ENCODE measurements at regions not wholly inside any gene's neighbourhood (a gene's known extent, or its start where the extent isn't known, plus 50 kb on each side); places are given as distances from the start of the nearest gene placed in this dataset.

GRCh38 chr2:194730266-194730665 lies 926.8 kb upstream of the SLC39A10 start:
- Histone ChIP-seq H3K4me3 (no peak overlapping the region), H3K4me1 (no peaks in the 10 kb centered on the region), H3K9me3 (no peaks in the 10 kb centered on the region), H3K27ac (no peak overlapping the region), H3K4me2 (no peak overlapping the region)
- POLR2A ChIA-PET: no interaction called here
- ATAC-seq (no peak), DNase-seq (ENCODE audit: low read depth in 1 of 2, low spot score in 1 of 2) (no peak), FAIRE-seq (no peak)
- WGBS (ENCODE audit: missing lambda C conversion rate): 4% methylated on average over 1 of the region's 1 CpG
- TF ChIP-seq MAFK (IDR thresholded peaks at IDR 0.05; ENCODE audit: partially characterized antibody): no peak
- no peak for TF ChIP-seq NR3C1 (IDR thresholded peaks at IDR 0.05)
- TF ChIP-seq, protein P1, sequence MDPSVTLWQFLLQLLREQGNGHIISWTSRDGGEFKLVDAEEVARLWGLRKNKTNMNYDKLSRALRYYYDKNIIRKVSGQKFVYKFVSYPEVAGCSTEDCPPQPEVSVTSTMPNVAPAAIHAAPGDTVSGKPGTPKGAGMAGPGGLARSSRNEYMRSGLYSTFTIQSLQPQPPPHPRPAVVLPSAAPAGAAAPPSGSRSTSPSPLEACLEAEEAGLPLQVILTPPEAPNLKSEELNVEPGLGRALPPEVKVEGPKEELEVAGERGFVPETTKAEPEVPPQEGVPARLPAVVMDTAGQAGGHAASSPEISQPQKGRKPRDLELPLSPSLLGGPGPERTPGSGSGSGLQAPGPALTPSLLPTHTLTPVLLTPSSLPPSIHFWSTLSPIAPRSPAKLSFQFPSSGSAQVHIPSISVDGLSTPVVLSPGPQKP (IDR thresholded peaks at IDR 0.05; ENCODE audit: low read depth, low read length): no peak
- TF ChIP-seq, protein P2, sequence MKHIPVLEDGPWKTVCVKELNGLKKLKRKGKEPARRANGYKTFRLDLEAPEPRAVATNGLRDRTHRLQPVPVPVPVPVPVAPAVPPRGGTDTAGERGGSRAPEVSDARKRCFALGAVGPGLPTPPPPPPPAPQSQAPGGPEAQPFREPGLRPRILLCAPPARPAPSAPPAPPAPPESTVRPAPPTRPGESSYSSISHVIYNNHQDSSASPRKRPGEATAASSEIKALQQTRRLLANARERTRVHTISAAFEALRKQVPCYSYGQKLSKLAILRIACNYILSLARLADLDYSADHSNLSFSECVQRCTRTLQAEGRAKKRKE (CRISPR knock-in tag; IDR thresholded peaks at IDR 0.05; ENCODE audit: low read depth): no peak
- no peak for TF ChIP-seq ZFP36 (IDR thresholded peaks at IDR 0.05; ENCODE audit: borderline replicate concordance, partially characterized antibody)
- no peak for TF ChIP-seq KDM5A (IDR thresholded peaks at IDR 0.05)
- TF ChIP-seq RCOR1 (IDR thresholded peaks at IDR 0.05; ENCODE audit: low read depth, low read length): no peak
- TF ChIP-seq BHLHE40 (IDR thresholded peaks at IDR 0.05; ENCODE audit: low read depth, low read length): no peak
- TF ChIP-seq PBX3 (IDR thresholded peaks at IDR 0.05): no peak
- no peak for TF ChIP-seq CBX8 (IDR thresholded peaks at IDR 0.05)
- CTCF ChIA-PET: no interaction called here

- Histone ChIP-seq H3K27ac (no peak overlapping the region), H3K4me3 (no peak overlapping the region), H3K4me1 (no peaks in the 10 kb centered on the region), H3K9me3 (no peaks in the 10 kb centered on the region), H3K4me2 (no peak overlapping the region)
- FAIRE-seq (no peak), ATAC-seq (no peak), DNase-seq (ENCODE audit: low read depth in 1 of 2, low spot score in 1 of 2) (no peak)
- 66% methylated on average over 1 of the region's 1 CpG for WGBS (ENCODE audit: missing lambda C conversion rate)
- CTCF ChIA-PET: no interaction called here
- POLR2A ChIA-PET: no interaction called here
- TF ChIP-seq FOXS1 (CRISPR knock-in tag; IDR thresholded peaks at IDR 0.05): no peak
- no peak for TF ChIP-seq HDAC2 (IDR thresholded peaks at IDR 0.05)
- TF ChIP-seq HOXB5 (CRISPR knock-in tag; IDR thresholded peaks at IDR 0.05): no peak
- no peak for TF ChIP-seq KDM1A (IDR thresholded peaks at IDR 0.05; ENCODE audit: low read depth)
- no peak for TF ChIP-seq CBX2 (IDR thresholded peaks at IDR 0.05; ENCODE audit: borderline replicate concordance, low read depth)
- no peak for TF ChIP-seq HEYL (CRISPR knock-in tag; IDR thresholded peaks at IDR 0.05)
- no peak for TF ChIP-seq SREBF2 (IDR thresholded peaks at IDR 0.05)
- no peak for TF ChIP-seq CBX8 (IDR thresholded peaks at IDR 0.05)
- TF ChIP-seq JUNB (IDR thresholded peaks at IDR 0.05): no peak
- TF ChIP-seq, protein P1 (IDR thresholded peaks at IDR 0.05; ENCODE audit: low read depth, low read length): no peak
- no peak for TF ChIP-seq ZC3H11A (IDR thresholded peaks at IDR 0.05)
- TF ChIP-seq RFX5 (IDR thresholded peaks at IDR 0.05): no peak
- no peak for TF ChIP-seq FOSB (CRISPR knock-in tag; IDR thresholded peaks at IDR 0.05)
Measured at GRCh38 chr2:194725169-194725568, 931.9 kb upstream of the SLC39A10 start.

DNA sequence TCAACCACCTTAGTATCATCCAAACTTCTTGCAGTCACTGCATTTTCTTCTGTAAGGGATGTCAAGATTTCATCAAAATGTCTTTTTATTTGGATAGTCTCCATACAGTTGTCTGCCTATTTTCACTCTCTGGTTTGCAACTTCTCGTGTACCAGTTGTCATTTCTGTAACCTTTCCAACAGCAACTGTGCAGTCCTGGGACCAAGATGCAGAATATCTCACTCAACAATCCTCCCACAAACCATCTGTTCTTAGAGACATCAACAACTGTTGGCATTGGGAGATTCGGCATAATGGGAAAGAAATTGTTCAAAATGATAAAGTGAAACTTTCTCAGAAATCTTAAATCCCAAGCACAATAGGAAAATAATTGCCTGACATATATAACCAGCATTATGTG lies 933.6 kb upstream of the SLC39A10 start:
- H3K4me3 ChIP-seq: no peak overlapping the region
- WGBS (ENCODE audit: missing lambda C conversion rate): 11% methylated on average over 2 of the region's 2 CpGs
- TF ChIP-seq NPAS2 (CRISPR knock-in tag; IDR thresholded peaks at IDR 0.05; ENCODE audit: borderline replicate concordance) (no peak), MAFK (IDR thresholded peaks at IDR 0.05; ENCODE audit: partially characterized antibody) (no peak), SREBF2 (IDR thresholded peaks at IDR 0.05) (no peak), FOXS1 (CRISPR knock-in tag; IDR thresholded peaks at IDR 0.05) (no peak), CEBPB (IDR thresholded peaks at IDR 0.05) (no peak), MAZ (IDR thresholded peaks at IDR 0.05; ENCODE audit: borderline replicate concordance, low read depth, low read length) (no peak), HEYL (CRISPR knock-in tag; IDR thresholded peaks at IDR 0.05) (no peak), PHF8 (IDR thresholded peaks at IDR 0.05; ENCODE audit: borderline replicate concordance, low read depth) (no peak), HOXB5 (CRISPR knock-in tag; IDR thresholded peaks at IDR 0.05) (no peak), GATA3 (IDR thresholded peaks at IDR 0.05; ENCODE audit: borderline replicate concordance) (no peak), KDM1A (IDR thresholded peaks at IDR 0.05; ENCODE audit: low read depth) (no peak), ESRRA (IDR thresholded peaks at IDR 0.05; ENCODE audit: borderline replicate concordance, low read length) (no peak), RAD21 (conservative IDR thresholded peaks at IDR 0.05 in 1 of 2, IDR thresholded peaks at IDR 0.05 in 1 of 2) (no peak), RNF2 (IDR thresholded peaks at IDR 0.05; ENCODE audit: borderline replicate concordance, low read depth) (no peak)
- TF ChIP-seq, protein P3, sequence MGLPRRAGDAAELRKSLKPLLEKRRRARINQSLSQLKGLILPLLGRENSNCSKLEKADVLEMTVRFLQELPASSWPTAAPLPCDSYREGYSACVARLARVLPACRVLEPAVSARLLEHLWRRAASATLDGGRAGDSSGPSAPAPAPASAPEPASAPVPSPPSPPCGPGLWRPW (IDR thresholded peaks at IDR 0.05): no peak
- TF ChIP-seq, protein P1 (IDR thresholded peaks at IDR 0.05; ENCODE audit: low read depth, low read length): no peak

More for the DNA sequence above, 933.6 kb upstream of the SLC39A10 start:
- ATAC-seq (no peak), DNase-seq (ENCODE audit: low read depth in 1 of 2, low spot score in 1 of 2) (no peak), FAIRE-seq (no peak)
- Histone ChIP-seq H3K4me1 (no peaks in the 10 kb centered on the region), H3K27ac (no peak overlapping the region), H3K9me3 (no peaks in the 10 kb centered on the region), H3K4me2 (no peak overlapping the region)
- CTCF ChIA-PET: no interaction called here
- POLR2A ChIA-PET: no interaction called here
